SK-N-SH treated with all-trans-retinoic acid at 6 μM for 48 hours (cell line): ENCODE measurements at regions not wholly inside any gene's neighbourhood (a gene's known extent, or its start where the extent isn't known, plus 50 kb on each side); places are given as distances from the start of the nearest gene placed in this dataset.

Experiments used
- ATAC-seq: fragments of 200-7000 bp; cut with Tn5 transposase; 3 replicates; pipeline ENCODE4 v1.9.1; 2020; ENCODE audit warnings: mild to moderate bottlenecking, moderate library complexity
- ARNTL ChIP-seq: fragments of 450-650 bp; formaldehyde crosslinking; IDR thresholded peaks from 2 replicates; pipeline ENCODE4 v1.5.0; 2020; ENCODE audit warnings: low read depth, mild to moderate bottlenecking, moderate library complexity, borderline replicate concordance
- BACH2 ChIP-seq: fragments of 250-450 bp; sonication (Bioruptor Pico); IDR thresholded peaks from 2 replicates; pipeline ENCODE4 v1.9.0; 2021; ENCODE audit warnings: mild to moderate bottlenecking, borderline replicate concordance
- CREB5 ChIP-seq: fragments of 250-450 bp; sonication (Bioruptor Pico); IDR thresholded peaks from 2 replicates; pipeline ENCODE4 v1.5.1; 2020; ENCODE audit warnings: low read depth, mild to moderate bottlenecking, moderate library complexity
- CSDC2 ChIP-seq: fragments of 250-450 bp; sonication (Bioruptor Pico); IDR thresholded peaks from 2 replicates; pipeline ENCODE4 v1.5.0; 2020; ENCODE audit warnings: mild to moderate bottlenecking, moderate library complexity
- CSRNP3 ChIP-seq: fragments of 250-450 bp; sonication (Bioruptor Pico); IDR thresholded peaks from 2 replicates; pipeline ENCODE4 v1.5.1; 2021; ENCODE audit warnings: mild to moderate bottlenecking, moderate library complexity
- ESRRG ChIP-seq: fragments of 250-450 bp; sonication (Bioruptor Pico); IDR thresholded peaks from 2 replicates; pipeline ENCODE4 v1.6.1; 2021; ENCODE audit warnings: mild to moderate bottlenecking
- GLIS3 ChIP-seq: fragments of 250-450 bp; sonication (Bioruptor Pico); IDR thresholded peaks from 2 replicates; pipeline ENCODE4 v1.5.0; 2020; ENCODE audit warnings: mild to moderate bottlenecking, moderate library complexity
- OSR1 ChIP-seq: fragments of 250-450 bp; sonication (Bioruptor Pico); IDR thresholded peaks from 2 replicates; pipeline ENCODE4 v1.8.0; 2022; ENCODE audit warnings: moderate library complexity, mild to moderate bottlenecking, inconsistent platforms
- POU6F1 ChIP-seq: fragments of 250-450 bp; sonication (Bioruptor Pico); IDR thresholded peaks from 2 replicates; pipeline ENCODE4 v1.8.0; 2021; ENCODE audit warnings: low read depth, mild to moderate bottlenecking, moderate library complexity, borderline replicate concordance
- PPARA ChIP-seq: fragments of 250-450 bp; sonication (Bioruptor Pico); IDR thresholded peaks from 2 replicates; pipeline ENCODE4 v1.5.0; 2020; ENCODE audit warnings: mild to moderate bottlenecking, borderline replicate concordance
- RARB ChIP-seq: fragments of 250-450 bp; sonication (Bioruptor Pico); IDR thresholded peaks from 2 replicates; pipeline ENCODE4 v1.8.0; 2021; ENCODE audit warnings: mild to moderate bottlenecking, moderate library complexity
- SNAI2 ChIP-seq: fragments of 250-450 bp; sonication (Bioruptor Pico); IDR thresholded peaks from 2 replicates; pipeline ENCODE4 v1.5.0; 2020; ENCODE audit warnings: mild to moderate bottlenecking, moderate library complexity
- TCF4 ChIP-seq: fragments of 250-450 bp; sonication (Bioruptor Pico); IDR thresholded peaks from 2 replicates; pipeline ENCODE4 v1.8.0; 2021; ENCODE audit warnings: mild to moderate bottlenecking, moderate library complexity, borderline replicate concordance
- TSHZ2 ChIP-seq: fragments of 250-450 bp; sonication (Bioruptor Pico); IDR thresholded peaks from 2 replicates; pipeline ENCODE4 v1.5.0; 2020; ENCODE audit warnings: mild to moderate bottlenecking, moderate library complexity
- ZC3H10 ChIP-seq: fragments of 250-450 bp; sonication (Bioruptor Pico); IDR thresholded peaks from 2 replicates; pipeline ENCODE4 v1.5.1; 2021; ENCODE audit warnings: mild to moderate bottlenecking, moderate library complexity
- ZFP3 ChIP-seq: fragments of 250-450 bp; sonication (Bioruptor Pico); IDR thresholded peaks from 2 replicates; pipeline ENCODE4 v1.5.0; 2020; ENCODE audit warnings: mild to moderate bottlenecking, moderate library complexity
- ZNF565 ChIP-seq: fragments of 450-650 bp; formaldehyde crosslinking; conservative IDR thresholded peaks from 2 replicates; pipeline ENCODE4 v1.5.0; 2020; ENCODE audit warnings: low read depth, mild to moderate bottlenecking, moderate library complexity
- ZNF70 ChIP-seq: fragments of 450-650 bp; formaldehyde crosslinking; IDR thresholded peaks from 2 replicates; pipeline ENCODE4 v1.5.0; 2020; ENCODE audit warnings: mild to moderate bottlenecking, moderate library complexity
- ZNF8 ChIP-seq: fragments of 450-650 bp; formaldehyde crosslinking; IDR thresholded peaks from 2 replicates; pipeline ENCODE4 v1.5.0; 2020; ENCODE audit warnings: mild to moderate bottlenecking, moderate library complexity

GRCh38 chr7:49714182-49714581 is 59.3 kb upstream of the VWC2 start (continued):
- TF ChIP-seq CREB5 (CRISPR knock-in tag) = no peak
- TF ChIP-seq OSR1 (CRISPR knock-in tag) = no peak

- TF ChIP-seq CSRNP3 (CRISPR knock-in tag) (no peak), BACH2 (CRISPR knock-in tag) (no peak), CREB5 (CRISPR knock-in tag) (no peak), PPARA (no peak), ESRRG (CRISPR knock-in tag) (no peak), ZFP3 (CRISPR knock-in tag) (no peak), SNAI2 (CRISPR knock-in tag) (no peak), ARNTL (CRISPR knock-in tag) (no peak), RARB (CRISPR knock-in tag) (no peak), TCF4 (CRISPR knock-in tag) (no peak), ZC3H10 (CRISPR knock-in tag) (no peak)
- no peak for ATAC-seq
Observed at GRCh38 chr7:49715486-49715885, 58.0 kb upstream of the VWC2 start.

- TF ChIP-seq TSHZ2 (CRISPR knock-in tag) = no peak
- TF ChIP-seq ZNF565 (CRISPR knock-in tag) = no peak
- no peak for TF ChIP-seq CREB5 (CRISPR knock-in tag)
- TF ChIP-seq POU6F1 (CRISPR knock-in tag) = no peak
- TF ChIP-seq GLIS3 (CRISPR knock-in tag) = no peak
- no peak for TF ChIP-seq ZNF70 (CRISPR knock-in tag)
- no peak for TF ChIP-seq OSR1 (CRISPR knock-in tag)
- no peak for TF ChIP-seq ZC3H10 (CRISPR knock-in tag)
- TF ChIP-seq RARB (CRISPR knock-in tag) = no peak
- no peak for TF ChIP-seq PPARA
- no peak for TF ChIP-seq CSDC2
- no peak for TF ChIP-seq ZNF8 (CRISPR knock-in tag)
- TF ChIP-seq BACH2 (CRISPR knock-in tag) = no peak
- TF ChIP-seq SNAI2 (CRISPR knock-in tag) = no peak
- no peak for TF ChIP-seq ESRRG (CRISPR knock-in tag)
- TF ChIP-seq ARNTL (CRISPR knock-in tag) = no peak
- ATAC-seq = no peak
Observed at GRCh38 chr7:49717547-49717946, 55.9 kb upstream of the VWC2 start.
